Neural crest cell (in vitro differentiated cells): ENCODE measurements at regions not wholly inside any gene's neighbourhood (a gene's known extent, or its start where the extent isn't known, plus 50 kb on each side); places are given as distances from the start of the nearest gene placed in this dataset.

Experiments
- DNase-seq: peaks from one replicate; pipeline ENCODE4 v3.0.0; 2021; ENCODE audit warnings: low read depth, mixed read lengths, low spot score
- H3K27ac Mint-ChIP-seq: one replicate; pipeline ENCODE4 v1.8.0; 2021; ENCODE audit warnings: mild to moderate bottlenecking, mixed read lengths; ENCODE audit not compliant: unreplicated experiment
- H3K27me3 Mint-ChIP-seq: 2 replicates; pipeline ENCODE4 v1.8.0; 2021; ENCODE audit warnings: low read depth, mild to moderate bottlenecking, mixed read lengths
- H3K36me3 Mint-ChIP-seq: 2 replicates; pipeline ENCODE4 v1.8.0; 2021; ENCODE audit warnings: low read depth, mild to moderate bottlenecking, mixed read lengths
- H3K4me1 Mint-ChIP-seq: 2 replicates; pipeline ENCODE4 v1.8.0; 2021; ENCODE audit warnings: mixed read lengths
- H3K4me3 Mint-ChIP-seq: one replicate; pipeline ENCODE4 v1.8.0; 2021; ENCODE audit warnings: mild to moderate bottlenecking, mixed read lengths
- H3K9me3 Mint-ChIP-seq: 2 replicates; pipeline ENCODE4 v1.8.0; 2021; ENCODE audit warnings: mixed read lengths
- CTCF ChIP-seq: fragments of 200-600 bp; sonication (generic); conservative IDR thresholded peaks from 2 replicates; pipeline ENCODE4 v1.5.0; 2021; ENCODE audit warnings: antibody characterized with exemption, mild to moderate bottlenecking

GRCh38 chr3:59263152-59263551, 213.3 kb upstream of the CFAP20DC start:
- TF ChIP-seq CTCF = no peak
- no peaks in the 10 kb centered on the region for H3K4me1 Mint-ChIP-seq
- H3K9me3 Mint-ChIP-seq = peaks cover 8% of the 10 kb centered on the region
- H3K27me3 Mint-ChIP-seq = no peaks in the 10 kb centered on the region
- no peak overlapping the region for H3K27ac Mint-ChIP-seq
- H3K36me3 Mint-ChIP-seq = no peaks in the 10 kb centered on the region
- DNase-seq = no peak
- H3K4me3 Mint-ChIP-seq = no peak overlapping the region

DNA sequence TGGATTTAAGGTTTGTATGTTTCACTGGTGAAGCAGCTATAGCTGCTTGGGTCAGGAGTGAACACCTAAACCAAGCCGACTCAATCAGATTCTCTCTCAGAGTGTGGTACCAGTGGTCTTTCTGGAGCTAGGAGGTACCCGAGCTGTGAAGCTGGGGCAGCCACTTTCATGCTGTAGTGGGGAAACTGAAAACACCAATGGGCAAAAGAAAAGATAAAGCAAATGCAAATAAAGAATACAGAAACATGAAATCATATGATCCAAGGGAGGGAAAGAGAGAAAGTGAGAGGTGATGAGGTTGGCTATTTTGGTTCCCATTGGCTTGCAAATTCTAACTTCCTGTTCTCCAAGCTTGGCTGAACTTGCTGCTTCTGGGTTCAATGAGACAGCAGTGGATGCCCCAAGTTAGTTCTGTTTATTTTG, 212.3 kb upstream of the CFAP20DC start:
- Mint-ChIP-seq H3K36me3 (no peaks in the 10 kb centered on the region), H3K4me3 (no peak overlapping the region), H3K27ac (no peak overlapping the region), H3K9me3 (peaks cover 8% of the 10 kb centered on the region), H3K27me3 (no peaks in the 10 kb centered on the region), H3K4me1 (no peaks in the 10 kb centered on the region)
- no peak for DNase-seq
- TF ChIP-seq CTCF = no peak

- H3K4me3 Mint-ChIP-seq = no peak overlapping the region
- TF ChIP-seq CTCF = no peak
- H3K27me3 Mint-ChIP-seq = no peaks in the 10 kb centered on the region
- no peaks in the 10 kb centered on the region for H3K4me1 Mint-ChIP-seq
- no peak for DNase-seq
- peaks cover 6% of the 10 kb centered on the region for H3K9me3 Mint-ChIP-seq
- H3K27ac Mint-ChIP-seq = no peak overlapping the region
- H3K36me3 Mint-ChIP-seq = no peaks in the 10 kb centered on the region
These were observed 211.2 kb upstream of the CFAP20DC start for GRCh38 chr3:59261009-59261408.

GRCh38 chr3:59258550-59259260, 208.9 kb upstream of the CFAP20DC start:
- Mint-ChIP-seq H3K9me3 (no peaks in the 10 kb centered on the region), H3K4me1 (no peaks in the 10 kb centered on the region), H3K27ac (no peak overlapping the region), H3K27me3 (no peaks in the 10 kb centered on the region), H3K4me3 (no peak overlapping the region), H3K36me3 (no peaks in the 10 kb centered on the region)
- DNase-seq = no peak
- TF ChIP-seq CTCF = no peak

GRCh38 chr3:59257506-59257905, 207.7 kb upstream of the CFAP20DC start:
- no peak for DNase-seq
- no peak overlapping the region for H3K4me3 Mint-ChIP-seq
- no peaks in the 10 kb centered on the region for H3K27me3 Mint-ChIP-seq
- H3K9me3 Mint-ChIP-seq = no peaks in the 10 kb centered on the region
- no peak for TF ChIP-seq CTCF
- H3K36me3 Mint-ChIP-seq = no peaks in the 10 kb centered on the region
- H3K4me1 Mint-ChIP-seq = peaks cover under 1% of the 10 kb centered on the region
- H3K27ac Mint-ChIP-seq = no peak overlapping the region
